DMS53 treated with DMSO at 0.1 percent for 48 hours (cell line): ENCODE measurements at regions not wholly inside any gene's neighbourhood (a gene's known extent, or its start where the extent isn't known, plus 50 kb on each side); places are given as distances from the start of the nearest gene placed in this dataset.
"Not testable (repeated sequence)": the region's sequence is repeated elsewhere in the genome, so short reads cannot be mapped to it uniquely, and the experiment has no call there.

Source experiments
- DNase-seq: peaks from one replicate; lab custom pipeline; 2025; ENCODE audit not compliant: unreplicated experiment; lab: John Stamatoyannopoulos, UW

- DNase-seq = no peak
Observed at GRCh38 chr20:29319725-29320124, 1937.7 kb upstream of the DEFB115 start.

- DNase-seq = not testable (repeated sequence)
Observed at GRCh38 chr20:29320216-29320949, 1937.1 kb upstream of the DEFB115 start.

GRCh38 chr20:29323631-29324515, 1933.6 kb upstream of the DEFB115 start:
- not testable (repeated sequence) for DNase-seq

- DNase-seq = not testable (repeated sequence)
Observed at GRCh38 chr20:29324516-29325303, 1932.8 kb upstream of the DEFB115 start.

GRCh38 chr20:29325304-29325640, 1932.2 kb upstream of the DEFB115 start:
- no peak for DNase-seq

GRCh38 chr20:29325781-29326180, 1931.7 kb upstream of the DEFB115 start:
- not testable (repeated sequence) for DNase-seq

GRCh38 chr20:29326376-29327070, 1930.9 kb upstream of the DEFB115 start:
- DNase-seq = no peak

GRCh38 chr20:29327600-29328420, 1929.7 kb upstream of the DEFB115 start:
- DNase-seq = not testable (repeated sequence)

- not testable (repeated sequence) for DNase-seq
Observed at GRCh38 chr20:29330429-29331115, 1926.9 kb upstream of the DEFB115 start.

GRCh38 chr20:29349836-29350235, 1907.6 kb upstream of the DEFB115 start:
- DNase-seq = no peak

- DNase-seq = not testable (repeated sequence)
Observed at GRCh38 chr20:29375937-29376336, 1881.5 kb upstream of the DEFB115 start.

GRCh38 chr20:29392853-29393252, 1864.6 kb upstream of the DEFB115 start:
- DNase-seq = not testable (repeated sequence)

GRCh38 chr20:29408034-29408695, 1849.3 kb upstream of the DEFB115 start:
- no peak for DNase-seq

- not testable (repeated sequence) for DNase-seq
Observed at GRCh38 chr20:29408707-29409106, 1848.8 kb upstream of the DEFB115 start.

- DNase-seq = not testable (repeated sequence)
Observed at GRCh38 chr20:29409160-29409689, 1848.2 kb upstream of the DEFB115 start.

GRCh38 chr20:29409833-29410805, 1847.3 kb upstream of the DEFB115 start:
- DNase-seq = no peak

- DNase-seq = no peak
Observed at GRCh38 chr20:29410806-29411457, 1846.5 kb upstream of the DEFB115 start.
